ENCODE measurements at regions not wholly inside any gene's neighbourhood (a gene's known extent, or its start where the extent isn't known, plus 50 kb on each side); places are given as distances from the start of the nearest gene placed in this dataset.
A peak's percentile ranks its signal among the peaks of the same experiment; 100 is the strongest.

- Histone ChIP-seq H3K79me2 (ENCODE audit: insufficient read depth, low read length) (no peaks in the 10 kb centered on the region), H3K27me3 (ENCODE audit: insufficient read depth, low read length, poor library complexity) (no peaks in the 10 kb centered on the region), H3K4me3 (ENCODE audit: low read depth in 1 of 2, low read length in 2 of 2) (no peak overlapping the region), H4K20me1 (ENCODE audit: insufficient read depth, low read length) (no peaks in the 10 kb centered on the region), H3K9me3 (ENCODE audit: insufficient read depth, low read length, severe bottlenecking) (no peaks in the 10 kb centered on the region), H3K36me3 (ENCODE audit: insufficient read depth, low read length) (no peaks in the 10 kb centered on the region), H3K4me1 (ENCODE audit: insufficient read depth, low read length) (peaks cover 12% of the 10 kb centered on the region), H3K4me2 (ENCODE audit: insufficient read depth, low read length) (no peak overlapping the region), H3K9ac (ENCODE audit: low read depth, low read length) (no peak overlapping the region), H2AFZ (ENCODE audit: low read depth, low read length) (no peak overlapping the region), H3K27ac (ENCODE audit: low read length) (no peak overlapping the region)
- TF ChIP-seq EZH2 (IDR thresholded peaks at IDR 0.05; ENCODE audit: borderline replicate concordance, low read depth, low read length, severe bottlenecking) = no peak
- TF ChIP-seq CTCF (IDR thresholded peaks at IDR 0.05; ENCODE audit: borderline replicate concordance, extremely low read depth, low read length, poor library complexity, severe bottlenecking) = no peak
- DNase-seq = no peak
- ATAC-seq (ENCODE audit: insufficient read depth, low read depth) = no peak
Observed at GRCh38 chr3:151550025-151550618, 89.3 kb upstream of the IGSF10 start.

- no peak for TF ChIP-seq EZH2 (IDR thresholded peaks at IDR 0.05; ENCODE audit: borderline replicate concordance, low read depth, low read length, severe bottlenecking)
- no peak for ATAC-seq (ENCODE audit: insufficient read depth, low read depth)
- Histone ChIP-seq H3K27ac (ENCODE audit: low read length) (no peak overlapping the region), H3K27me3 (ENCODE audit: insufficient read depth, low read length, poor library complexity) (no peaks in the 10 kb centered on the region), H3K4me2 (ENCODE audit: insufficient read depth, low read length) (no peak overlapping the region), H3K9me3 (ENCODE audit: insufficient read depth, low read length, severe bottlenecking) (no peaks in the 10 kb centered on the region), H3K4me1 (ENCODE audit: insufficient read depth, low read length) (peaks cover 23% of the 10 kb centered on the region), H3K36me3 (ENCODE audit: insufficient read depth, low read length) (no peaks in the 10 kb centered on the region), H2AFZ (ENCODE audit: low read depth, low read length) (no peak overlapping the region), H3K4me3 (ENCODE audit: low read depth in 1 of 2, low read length in 2 of 2) (no peak overlapping the region), H3K79me2 (ENCODE audit: insufficient read depth, low read length) (no peaks in the 10 kb centered on the region), H3K9ac (ENCODE audit: low read depth, low read length) (no peak overlapping the region), H4K20me1 (ENCODE audit: insufficient read depth, low read length) (no peaks in the 10 kb centered on the region)
- DNase-seq = no peak
Observed at GRCh38 chr3:151548195-151548594, 87.3 kb upstream of the IGSF10 start.

GRCh38 chr3:151544164-151544548 lies 83.3 kb upstream of the IGSF10 start:
- no peak for TF ChIP-seq CTCF (IDR thresholded peaks at IDR 0.05; ENCODE audit: borderline replicate concordance, extremely low read depth, low read length, poor library complexity, severe bottlenecking)
- H3K36me3 ChIP-seq (ENCODE audit: insufficient read depth, low read length) = no peaks in the 10 kb centered on the region
- no peaks in the 10 kb centered on the region for H3K9me3 ChIP-seq (ENCODE audit: insufficient read depth, low read length, severe bottlenecking)
- no peaks in the 10 kb centered on the region for H3K27me3 ChIP-seq (ENCODE audit: insufficient read depth, low read length, poor library complexity)
- ATAC-seq (ENCODE audit: insufficient read depth, low read depth) (peak; percentile 40; the same call in 1 of the 3 replicates), DNase-seq (no peak)
- no peak overlapping the region for H3K4me2 ChIP-seq (ENCODE audit: insufficient read depth, low read length)
- H3K9ac ChIP-seq (ENCODE audit: low read depth, low read length) = no peak overlapping the region
- 0 out of 2 replicates have a peak overlapping the region, but pooled peaks have one; percentile 20 for H2AFZ ChIP-seq (ENCODE audit: low read depth, low read length)
- no peak overlapping the region for H3K4me3 ChIP-seq (ENCODE audit: low read depth in 1 of 2, low read length in 2 of 2)
- H3K4me1 ChIP-seq (ENCODE audit: insufficient read depth, low read length) = peaks cover 15% of the 10 kb centered on the region
- H3K79me2 ChIP-seq (ENCODE audit: insufficient read depth, low read length) = no peaks in the 10 kb centered on the region
- H4K20me1 ChIP-seq (ENCODE audit: insufficient read depth, low read length) = no peaks in the 10 kb centered on the region
- H3K27ac ChIP-seq (ENCODE audit: low read length) = no peak overlapping the region

GRCh38 chr3:151541178-151541577 lies 80.3 kb upstream of the IGSF10 start:
- H2AFZ ChIP-seq (ENCODE audit: low read depth, low read length) = no peak overlapping the region
- H3K36me3 ChIP-seq (ENCODE audit: insufficient read depth, low read length) = no peaks in the 10 kb centered on the region
- no peak overlapping the region for H3K4me3 ChIP-seq (ENCODE audit: low read depth in 1 of 2, low read length in 2 of 2)
- no peak overlapping the region for H3K9ac ChIP-seq (ENCODE audit: low read depth, low read length)
- H3K27me3 ChIP-seq (ENCODE audit: insufficient read depth, low read length, poor library complexity) = no peaks in the 10 kb centered on the region
- peaks cover 15% of the 10 kb centered on the region for H3K4me1 ChIP-seq (ENCODE audit: insufficient read depth, low read length)
- no peaks in the 10 kb centered on the region for H3K79me2 ChIP-seq (ENCODE audit: insufficient read depth, low read length)
- H3K4me2 ChIP-seq (ENCODE audit: insufficient read depth, low read length) = no peak overlapping the region
- DNase-seq (no peak), ATAC-seq (ENCODE audit: insufficient read depth, low read depth) (no peak)
- H3K9me3 ChIP-seq (ENCODE audit: insufficient read depth, low read length, severe bottlenecking) = no peaks in the 10 kb centered on the region
- no peaks in the 10 kb centered on the region for H4K20me1 ChIP-seq (ENCODE audit: insufficient read depth, low read length)
- TF ChIP-seq EZH2 (IDR thresholded peaks at IDR 0.05; ENCODE audit: borderline replicate concordance, low read depth, low read length, severe bottlenecking) = no peak
- no peak overlapping the region for H3K27ac ChIP-seq (ENCODE audit: low read length)

Measured in DND-41 (cell line).